Thymus (tissue), 11 donors: ENCODE measurements at regions not wholly inside any gene's neighbourhood (a gene's known extent, or its start where the extent isn't known, plus 50 kb on each side); places are given as distances from the start of the nearest gene placed in this dataset.

Experiments used
- DNase-seq, 9 donors: peaks; one replicate each; pipeline ENCODE4 v3.0.0-alpha.2; 2013; ENCODE audit warnings: low spot score in 9 of 9, low read depth in 6 of 9, missing footprints in 1 of 9
- H3K27ac ChIP-seq, 2 donors: one replicate each; pipeline ENCODE4 v1.5.1; 2013; ENCODE audit warnings: control low read depth in 1 of 2, low read depth in 1 of 2, low read length in 1 of 2, mild to moderate bottlenecking in 1 of 2, moderate library complexity in 1 of 2
- H3K27me3 ChIP-seq, 2 donors: one replicate each; pipeline ENCODE4 v1.5.1; 2013; ENCODE audit warnings: low read length in 1 of 2; ENCODE audit not compliant: control insufficient read depth in 2 of 2, insufficient read depth in 1 of 2
- H3K36me3 ChIP-seq, 2 donors: one replicate each; pipeline ENCODE4 v1.5.1; 2013; ENCODE audit warnings: low read length in 1 of 2, mild to moderate bottlenecking in 1 of 2, moderate library complexity in 1 of 2; ENCODE audit not compliant: control insufficient read depth in 2 of 2, insufficient read depth in 2 of 2
- H3K4me1 ChIP-seq, 2 donors: one replicate each; pipeline ENCODE4 v1.5.1; 2013; ENCODE audit warnings: low read length in 2 of 2; ENCODE audit not compliant: control insufficient read depth in 2 of 2, insufficient read depth in 2 of 2
- H3K4me3 ChIP-seq, 2 donors: one replicate each; pipeline ENCODE4 v1.5.1; 2013; ENCODE audit warnings: low read length in 2 of 2, control low read depth in 1 of 2, mild to moderate bottlenecking in 1 of 2
- H3K9me3 ChIP-seq, 2 donors: one replicate each; pipeline ENCODE4 v1.5.1; 2013; ENCODE audit warnings: low read length in 1 of 2, mild to moderate bottlenecking in 1 of 2; ENCODE audit not compliant: control insufficient read depth in 2 of 2, insufficient read depth in 1 of 2
- WGBS: extraction: QIAGEN DNeasy Blood & Tissue Kit; methylation state at CpG from one replicate; pipeline ENCODE4 v1.1.7; 2013; 5-methylcytosine and 5-hydroxymethylcytosine counted together
- donor health status: healthy.

DNA sequence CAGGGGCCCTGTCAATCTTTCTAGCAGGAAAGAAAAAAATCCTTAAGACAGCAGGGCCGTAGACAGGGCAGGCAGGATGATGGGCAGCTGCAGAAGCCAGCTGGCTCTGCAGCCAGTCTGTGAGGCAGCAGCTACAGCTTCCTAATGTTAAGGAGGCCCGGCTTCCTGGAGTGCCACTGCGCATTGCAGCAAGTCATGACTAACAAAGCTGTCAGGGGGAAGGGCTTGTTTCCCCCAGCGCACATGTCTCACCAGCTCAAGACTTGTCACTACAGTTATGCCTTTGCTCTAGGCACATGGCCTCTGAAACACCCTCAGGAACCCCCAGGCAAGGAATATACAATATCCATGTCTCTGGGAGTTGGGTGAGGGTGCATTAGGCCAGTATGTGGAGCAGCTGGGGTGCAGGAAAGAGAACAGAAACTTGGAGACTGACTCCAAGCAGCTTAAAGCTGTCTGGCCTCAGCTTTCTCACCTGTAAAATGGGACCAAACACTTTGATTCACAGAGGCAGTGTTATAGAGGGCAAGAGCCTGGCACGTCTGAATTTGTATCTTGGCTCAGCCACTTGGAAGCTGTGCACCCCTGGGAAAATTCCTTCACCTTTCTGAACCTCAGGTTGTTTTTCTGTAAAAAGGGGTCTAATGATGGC is 220.0 kb downstream of the HAPSTR1 start:
- H3K36me3 ChIP-seq, result no peaks in the 10 kb centered on the region
- no peaks in the 10 kb centered on the region for H3K4me1 ChIP-seq
- H3K4me3 ChIP-seq, result no peak overlapping the region
- H3K27me3 ChIP-seq, result no peaks in the 10 kb centered on the region
- no peak for DNase-seq
- 21% methylated on average over 5 of the region's 5 CpGs for WGBS
- H3K9me3 ChIP-seq, result no peaks in the 10 kb centered on the region
- H3K27ac ChIP-seq, result no peak overlapping the region

DNA sequence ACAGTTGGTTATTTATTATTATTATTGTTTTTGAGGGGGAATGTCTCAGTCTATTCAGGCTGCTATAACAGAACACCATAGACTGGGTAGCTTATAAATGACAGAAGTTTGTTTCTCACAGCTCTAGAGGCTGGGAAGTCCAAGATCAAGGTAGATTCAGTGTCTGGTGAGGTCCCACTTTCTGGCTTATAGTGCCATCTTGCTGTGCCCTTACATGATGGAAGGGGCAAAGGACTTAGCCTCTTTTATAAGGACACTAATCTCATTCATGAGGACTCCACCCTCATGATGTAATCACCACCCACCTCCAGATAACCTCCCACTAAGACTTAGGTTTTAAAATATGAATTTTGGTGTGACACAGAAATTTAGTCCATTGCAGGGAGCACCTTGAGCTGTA is 224.6 kb downstream of the HAPSTR1 start:
- H3K9me3 ChIP-seq, result no peaks in the 10 kb centered on the region
- H3K27me3 ChIP-seq, result no peaks in the 10 kb centered on the region
- H3K4me1 ChIP-seq, result no peaks in the 10 kb centered on the region
- H3K27ac ChIP-seq, result no peak overlapping the region
- no peak overlapping the region for H3K4me3 ChIP-seq
- no peaks in the 10 kb centered on the region for H3K36me3 ChIP-seq
- no peak for DNase-seq

DNA sequence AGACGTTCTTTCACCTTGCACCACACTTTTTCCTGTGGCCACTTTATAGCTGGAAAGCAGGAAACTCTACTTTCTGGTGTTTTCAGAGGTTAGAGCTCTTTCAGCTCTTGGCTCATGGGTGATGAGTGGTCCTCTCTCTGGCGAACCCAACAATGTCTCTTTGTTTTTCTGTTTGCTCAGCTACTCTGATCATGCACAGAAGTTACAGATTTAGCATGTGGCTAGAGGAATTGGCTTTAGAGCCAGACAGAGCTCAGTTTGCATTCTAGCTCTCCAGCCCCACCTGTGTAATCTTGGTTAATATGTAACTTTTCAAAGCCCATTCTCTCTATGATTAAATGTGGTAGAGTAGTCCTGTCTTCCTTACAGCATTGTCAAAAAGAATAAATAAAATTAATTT is 225.2 kb downstream of the HAPSTR1 start:
- no peak overlapping the region for H3K27ac ChIP-seq
- DNase-seq, result no peak
- no peak overlapping the region for H3K4me3 ChIP-seq
- H3K36me3 ChIP-seq, result no peaks in the 10 kb centered on the region
- no peaks in the 10 kb centered on the region for H3K4me1 ChIP-seq
- WGBS, result 75% methylated on average over 2 of the region's 2 CpGs
- H3K9me3 ChIP-seq, result no peaks in the 10 kb centered on the region
- no peaks in the 10 kb centered on the region for H3K27me3 ChIP-seq

DNA sequence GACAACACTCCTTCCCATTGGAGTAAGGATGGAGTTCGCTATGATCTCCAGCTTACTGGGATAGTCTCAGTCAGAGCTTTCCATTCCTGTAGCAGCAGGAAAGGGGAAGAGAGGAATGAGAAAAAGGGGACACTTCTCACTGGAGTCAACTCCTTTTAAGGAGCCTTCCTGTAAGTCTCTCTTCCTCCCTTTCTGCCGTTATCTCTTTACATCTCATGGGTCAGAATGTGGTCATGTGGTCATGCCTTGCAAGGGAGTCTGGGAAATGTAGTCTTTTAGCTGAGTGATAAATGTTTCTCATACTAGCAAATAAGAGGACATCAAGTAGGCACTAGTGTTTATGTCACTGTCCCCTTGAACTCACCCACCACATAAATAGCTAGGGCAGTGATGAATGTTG is 227.3 kb downstream of the HAPSTR1 start:
- Histone ChIP-seq H3K27me3 (no peaks in the 10 kb centered on the region), H3K9me3 (no peaks in the 10 kb centered on the region), H3K36me3 (no peaks in the 10 kb centered on the region), H3K4me3 (no peak overlapping the region), H3K4me1 (no peaks in the 10 kb centered on the region), H3K27ac (no peak overlapping the region)
- DNase-seq, result no peak
- 82% methylated on average over 2 of the region's 2 CpGs for WGBS

DNA sequence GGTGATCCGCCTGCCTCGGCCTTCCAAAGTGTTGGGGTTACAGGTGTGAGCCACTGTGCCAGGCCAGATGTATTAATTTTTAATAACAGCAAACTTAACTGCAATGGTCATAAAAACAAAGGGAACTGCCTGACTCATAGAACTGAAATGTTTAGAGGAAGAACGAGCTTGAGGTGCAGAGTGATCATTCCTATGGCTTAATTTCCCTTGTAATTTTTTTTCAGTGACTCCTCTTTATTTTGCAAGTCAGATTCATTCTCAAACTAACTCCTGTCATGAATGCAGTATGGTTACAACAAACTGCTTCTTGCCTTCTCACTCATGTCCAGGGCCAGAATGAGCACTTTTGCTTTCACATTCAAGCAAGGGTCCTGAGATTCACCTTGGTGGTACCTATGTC is 231.3 kb downstream of the HAPSTR1 start:
- Histone ChIP-seq H3K27me3 (no peaks in the 10 kb centered on the region), H3K27ac (no peak overlapping the region), H3K36me3 (no peaks in the 10 kb centered on the region), H3K4me1 (no peaks in the 10 kb centered on the region), H3K4me3 (no peak overlapping the region), H3K9me3 (no peaks in the 10 kb centered on the region)
- 68% methylated on average over 3 of the region's 3 CpGs for WGBS
- no peak for DNase-seq

DNA sequence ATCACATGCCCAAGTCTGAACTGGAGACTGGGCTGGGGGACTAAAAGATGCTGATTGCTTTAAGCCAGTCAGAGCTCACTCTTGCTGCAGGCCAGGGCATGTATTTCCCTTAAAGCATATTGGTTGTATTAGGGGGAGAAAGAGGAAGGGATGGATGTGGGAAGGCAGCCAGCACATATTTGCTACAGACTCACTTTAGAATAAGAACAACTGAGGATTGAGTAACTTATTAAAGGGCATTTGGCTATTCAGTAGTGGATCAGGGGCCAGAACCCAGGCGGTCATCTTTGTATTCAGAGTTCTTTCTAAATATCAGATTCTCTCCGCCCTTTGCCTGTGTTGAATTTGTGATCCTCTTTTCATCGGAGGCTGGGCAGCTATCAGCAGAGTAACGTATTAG is 231.7 kb downstream of the HAPSTR1 start:
- Histone ChIP-seq H3K4me3 (no peak overlapping the region), H3K4me1 (no peaks in the 10 kb centered on the region), H3K27me3 (no peaks in the 10 kb centered on the region), H3K36me3 (no peaks in the 10 kb centered on the region), H3K27ac (no peak overlapping the region), H3K9me3 (no peaks in the 10 kb centered on the region)
- 90% methylated on average over 4 of the region's 4 CpGs for WGBS
- no peak for DNase-seq

DNA sequence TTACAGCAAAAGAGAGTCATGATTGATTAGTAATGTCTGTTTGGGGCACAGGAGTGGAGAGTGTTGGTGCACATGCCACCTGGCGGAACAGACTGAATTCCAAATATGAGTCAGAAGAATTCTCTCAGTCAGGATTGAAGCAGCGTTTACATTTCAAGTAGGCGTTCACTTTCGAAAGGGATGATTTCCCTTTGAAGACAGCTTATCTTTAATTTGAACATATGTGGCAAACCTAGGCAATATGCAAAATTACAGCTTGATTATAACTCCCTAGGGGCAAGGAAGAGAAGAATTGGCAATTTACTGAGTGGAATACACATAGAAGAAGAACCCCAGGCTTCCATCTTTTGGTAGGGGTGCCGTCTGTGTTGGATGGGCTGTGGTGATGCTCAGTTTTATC is 235.8 kb downstream of the HAPSTR1 start:
- no peak overlapping the region for H3K4me3 ChIP-seq
- H3K9me3 ChIP-seq, result no peaks in the 10 kb centered on the region
- no peak for DNase-seq
- no peak overlapping the region for H3K27ac ChIP-seq
- H3K27me3 ChIP-seq, result no peaks in the 10 kb centered on the region
- H3K4me1 ChIP-seq, result no peaks in the 10 kb centered on the region
- WGBS, result 93% methylated on average over 5 of the region's 5 CpGs
- no peaks in the 10 kb centered on the region for H3K36me3 ChIP-seq

DNA sequence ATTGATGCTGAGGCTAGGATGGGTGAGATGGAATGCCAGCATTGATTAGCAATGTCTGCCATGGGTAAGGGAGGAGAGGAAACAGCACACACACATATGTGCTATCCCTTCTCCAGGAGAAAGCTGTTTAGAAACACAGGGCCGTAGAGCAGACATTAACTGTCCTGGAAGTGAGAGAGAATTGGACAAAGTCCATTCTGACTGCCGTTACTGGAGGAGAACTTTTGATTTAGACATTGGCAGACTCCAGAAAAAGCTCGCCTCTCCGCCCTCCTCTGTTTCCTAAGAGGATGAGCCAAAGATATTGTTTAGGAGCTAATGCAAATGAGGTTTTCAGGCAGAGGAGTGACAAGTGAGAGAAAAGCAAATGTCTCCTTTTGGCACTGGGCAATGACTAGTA is 237.0 kb downstream of the HAPSTR1 start:
- Histone ChIP-seq H3K4me1 (no peaks in the 10 kb centered on the region), H3K4me3 (no peak overlapping the region), H3K27ac (no peak overlapping the region), H3K27me3 (no peaks in the 10 kb centered on the region), H3K9me3 (no peaks in the 10 kb centered on the region), H3K36me3 (no peaks in the 10 kb centered on the region)
- DNase-seq, result no peak
- 76% methylated on average over 4 of the region's 4 CpGs for WGBS

DNA sequence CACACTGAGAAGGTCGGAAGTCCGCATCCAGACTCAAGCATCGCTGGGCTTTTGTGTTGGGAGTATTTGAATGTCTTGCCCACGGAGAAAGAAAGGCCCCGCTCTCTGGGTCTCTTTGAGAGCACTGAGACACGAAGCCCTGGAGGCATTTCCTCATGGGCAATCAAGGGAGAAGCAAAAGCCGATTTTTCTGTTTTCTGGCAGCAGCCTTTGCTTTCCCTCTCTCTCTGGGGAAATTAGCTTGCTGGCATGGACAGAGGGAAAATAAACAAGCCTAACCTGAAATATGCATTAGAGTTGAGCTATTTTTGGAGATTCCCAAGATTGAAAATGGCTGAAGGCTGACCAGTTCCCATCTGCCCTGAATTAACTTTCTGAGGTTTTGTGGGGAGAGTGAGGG is 238.7 kb downstream of the HAPSTR1 start:
- no peaks in the 10 kb centered on the region for H3K4me1 ChIP-seq

DNA sequence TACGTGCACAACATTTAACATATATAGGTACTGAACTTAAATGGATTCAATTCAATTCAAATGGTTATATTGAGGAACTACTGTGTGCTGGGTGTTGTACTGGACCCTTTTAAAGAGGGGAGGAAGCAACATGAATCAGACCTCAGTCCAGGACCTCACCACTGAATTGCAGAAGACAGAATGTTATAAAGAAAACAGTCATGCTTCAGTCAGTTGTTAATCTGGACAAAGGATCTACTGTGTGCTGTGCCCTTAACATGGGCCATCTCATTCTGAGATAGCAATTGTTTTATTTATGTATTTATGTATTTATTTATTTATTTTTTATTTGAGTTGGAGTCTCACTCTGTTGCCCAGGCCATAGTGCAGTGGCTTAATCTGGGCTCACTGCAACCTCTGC is 240.1 kb downstream of the HAPSTR1 start:
- no peak for DNase-seq
- H3K4me3 ChIP-seq, result no peak overlapping the region
- no peaks in the 10 kb centered on the region for H3K27me3 ChIP-seq
- H3K36me3 ChIP-seq, result no peaks in the 10 kb centered on the region
- no peaks in the 10 kb centered on the region for H3K4me1 ChIP-seq
- WGBS, result 94% methylated on average over 1 of the region's 1 CpG
- no peak overlapping the region for H3K27ac ChIP-seq
- H3K9me3 ChIP-seq, result no peaks in the 10 kb centered on the region

More for the DNA sequence above, 238.7 kb downstream of the HAPSTR1 start:
- Histone ChIP-seq H3K36me3 (no peaks in the 10 kb centered on the region), H3K27me3 (no peaks in the 10 kb centered on the region), H3K27ac (no peak overlapping the region), H3K4me3 (no peak overlapping the region), H3K9me3 (no peaks in the 10 kb centered on the region)
- DNase-seq, result no peak
- WGBS, result 82% methylated on average over 7 of the region's 7 CpGs
